Progenitor cell of endocrine pancreas (in vitro differentiated cells): ENCODE measurements at regions not wholly inside any gene's neighbourhood (a gene's known extent, or its start where the extent isn't known, plus 50 kb on each side); places are given as distances from the start of the nearest gene placed in this dataset.

Experiments
- DNase-seq: peaks from one replicate; pipeline ENCODE4 v3.0.0; 2021; ENCODE audit warnings: low spot score; ENCODE audit not compliant: unreplicated experiment
- H3K27ac Mint-ChIP-seq: 2 replicates; pipeline ENCODE4 v1.8.0; 2021; ENCODE audit warnings: mild to moderate bottlenecking, moderate library complexity, mixed read lengths
- H3K27me3 Mint-ChIP-seq: 2 replicates; pipeline ENCODE4 v1.8.0; 2021; ENCODE audit warnings: mixed read lengths
- H3K36me3 Mint-ChIP-seq: 2 replicates; pipeline ENCODE4 v1.8.0; 2022; ENCODE audit warnings: mixed read lengths; ENCODE audit not compliant: insufficient read depth
- H3K4me1 Mint-ChIP-seq: 2 replicates; pipeline ENCODE4 v1.8.0; 2021; ENCODE audit warnings: low read depth, mixed read lengths
- H3K4me3 Mint-ChIP-seq: 2 replicates; pipeline ENCODE4 v1.8.0; 2021; ENCODE audit warnings: low read depth, mild to moderate bottlenecking, moderate library complexity, mixed read lengths
- H3K9me3 Mint-ChIP-seq: 2 replicates; pipeline ENCODE4 v1.8.0; 2021; ENCODE audit warnings: low read depth, mixed read lengths
- TF ChIP-seq, protein P1 (sequence below): fragments of 200-600 bp; sonication (generic); IDR thresholded peaks from one replicate; pipeline ENCODE4 v1.5.0; 2021; ENCODE audit warnings: antibody characterized with exemption, mild to moderate bottlenecking; ENCODE audit not compliant: unreplicated experiment

DNA sequence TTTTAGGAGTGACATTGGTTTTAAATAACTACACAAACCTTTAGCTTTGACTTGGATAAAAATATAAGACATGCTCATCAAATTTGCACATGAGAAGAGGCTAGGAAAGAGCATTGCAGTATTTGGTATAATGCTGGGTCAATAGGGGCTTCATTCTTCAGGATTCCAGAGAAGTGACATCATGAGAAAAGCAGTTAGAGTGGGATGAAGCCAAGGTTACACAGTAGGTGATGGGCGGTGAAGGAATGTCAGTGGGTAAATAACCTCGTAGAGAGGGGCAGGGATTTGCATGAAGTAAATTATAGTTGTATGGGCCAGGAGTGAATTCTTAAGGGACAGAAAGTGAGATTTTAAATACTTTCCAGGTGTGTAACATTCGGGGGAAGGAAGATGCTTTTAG lies 216.2 kb downstream of the RFPL4B start:
- TF ChIP-seq, protein P1, sequence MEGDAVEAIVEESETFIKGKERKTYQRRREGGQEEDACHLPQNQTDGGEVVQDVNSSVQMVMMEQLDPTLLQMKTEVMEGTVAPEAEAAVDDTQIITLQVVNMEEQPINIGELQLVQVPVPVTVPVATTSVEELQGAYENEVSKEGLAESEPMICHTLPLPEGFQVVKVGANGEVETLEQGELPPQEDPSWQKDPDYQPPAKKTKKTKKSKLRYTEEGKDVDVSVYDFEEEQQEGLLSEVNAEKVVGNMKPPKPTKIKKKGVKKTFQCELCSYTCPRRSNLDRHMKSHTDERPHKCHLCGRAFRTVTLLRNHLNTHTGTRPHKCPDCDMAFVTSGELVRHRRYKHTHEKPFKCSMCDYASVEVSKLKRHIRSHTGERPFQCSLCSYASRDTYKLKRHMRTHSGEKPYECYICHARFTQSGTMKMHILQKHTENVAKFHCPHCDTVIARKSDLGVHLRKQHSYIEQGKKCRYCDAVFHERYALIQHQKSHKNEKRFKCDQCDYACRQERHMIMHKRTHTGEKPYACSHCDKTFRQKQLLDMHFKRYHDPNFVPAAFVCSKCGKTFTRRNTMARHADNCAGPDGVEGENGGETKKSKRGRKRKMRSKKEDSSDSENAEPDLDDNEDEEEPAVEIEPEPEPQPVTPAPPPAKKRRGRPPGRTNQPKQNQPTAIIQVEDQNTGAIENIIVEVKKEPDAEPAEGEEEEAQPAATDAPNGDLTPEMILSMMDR: no peak
- H3K4me3 Mint-ChIP-seq: no peak overlapping the region
- no peaks in the 10 kb centered on the region for H3K9me3 Mint-ChIP-seq
- peaks cover 17% of the 10 kb centered on the region for H3K4me1 Mint-ChIP-seq
- peak overlapping the region; percentile 97 for H3K27ac Mint-ChIP-seq
- H3K36me3 Mint-ChIP-seq: no peaks in the 10 kb centered on the region
- no peaks in the 10 kb centered on the region for H3K27me3 Mint-ChIP-seq
- DNase-seq: no peak

DNA sequence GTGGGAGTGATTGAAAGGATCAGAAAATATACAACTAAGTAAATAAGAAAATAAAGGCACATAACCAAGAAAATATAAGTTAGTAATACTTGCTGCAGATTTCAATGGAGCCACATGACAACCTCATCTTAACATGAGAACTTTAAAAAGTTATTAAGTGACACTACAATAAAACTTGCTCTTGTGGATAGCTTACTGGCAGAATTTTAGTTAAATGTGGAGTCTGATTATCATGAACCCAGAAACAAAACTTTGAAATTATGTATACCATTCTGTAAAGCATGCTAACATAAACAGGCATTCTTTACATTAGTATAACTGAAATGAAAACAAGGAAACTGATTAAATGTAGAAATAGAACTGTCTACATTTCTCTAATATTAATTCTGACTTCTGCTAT lies 220.9 kb downstream of the RFPL4B start:
- H3K27me3 Mint-ChIP-seq: no peaks in the 10 kb centered on the region
- no peak overlapping the region for H3K27ac Mint-ChIP-seq
- H3K4me3 Mint-ChIP-seq: no peak overlapping the region
- peaks cover 20% of the 10 kb centered on the region for H3K4me1 Mint-ChIP-seq
- no peaks in the 10 kb centered on the region for H3K36me3 Mint-ChIP-seq
- TF ChIP-seq, protein P1: no peak
- H3K9me3 Mint-ChIP-seq: no peaks in the 10 kb centered on the region
- no peak for DNase-seq

DNA sequence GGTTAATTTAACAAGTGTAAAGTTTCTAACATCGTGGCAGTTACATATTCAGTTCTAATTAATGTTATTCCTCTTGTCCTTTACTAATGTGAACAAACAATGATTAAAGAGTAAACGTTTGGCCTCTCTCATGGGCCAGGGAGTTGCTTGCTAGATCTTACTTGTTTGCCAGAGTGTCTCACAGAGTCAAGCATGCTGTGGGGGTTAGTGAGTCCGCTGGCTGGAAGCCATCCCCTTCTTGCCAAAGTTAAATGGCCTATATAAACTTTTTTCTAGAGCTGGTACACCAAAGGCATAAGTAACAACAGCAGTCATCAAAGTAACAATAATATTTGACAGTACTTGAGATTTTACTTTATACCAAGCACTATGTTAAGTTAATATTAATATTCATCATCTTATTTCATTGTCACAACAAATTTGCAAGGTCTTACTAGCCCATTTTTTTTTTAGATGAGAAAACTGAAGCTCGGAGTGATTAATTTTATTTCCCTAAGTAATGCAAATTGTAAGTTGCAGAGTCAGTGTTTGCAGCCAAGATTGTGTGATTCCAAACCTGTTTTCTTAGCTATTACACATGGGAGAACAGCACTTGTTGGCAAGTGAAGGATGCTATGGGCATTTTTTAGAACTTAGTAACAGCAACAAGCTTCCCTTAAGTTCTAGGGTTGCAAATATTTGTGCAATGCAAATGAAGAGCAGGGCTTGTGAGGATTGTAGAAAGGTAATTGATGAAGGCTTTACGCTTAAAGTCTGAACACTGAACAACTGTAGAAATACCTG lies 224.5 kb downstream of the RFPL4B start:
- H3K27me3 Mint-ChIP-seq: no peaks in the 10 kb centered on the region
- no peak overlapping the region for H3K4me3 Mint-ChIP-seq
- TF ChIP-seq, protein P1: no peak
- H3K27ac Mint-ChIP-seq: no peak overlapping the region
- DNase-seq: no peak
- no peaks in the 10 kb centered on the region for H3K9me3 Mint-ChIP-seq
- H3K4me1 Mint-ChIP-seq: peaks cover 9% of the 10 kb centered on the region
- H3K36me3 Mint-ChIP-seq: no peaks in the 10 kb centered on the region

DNA sequence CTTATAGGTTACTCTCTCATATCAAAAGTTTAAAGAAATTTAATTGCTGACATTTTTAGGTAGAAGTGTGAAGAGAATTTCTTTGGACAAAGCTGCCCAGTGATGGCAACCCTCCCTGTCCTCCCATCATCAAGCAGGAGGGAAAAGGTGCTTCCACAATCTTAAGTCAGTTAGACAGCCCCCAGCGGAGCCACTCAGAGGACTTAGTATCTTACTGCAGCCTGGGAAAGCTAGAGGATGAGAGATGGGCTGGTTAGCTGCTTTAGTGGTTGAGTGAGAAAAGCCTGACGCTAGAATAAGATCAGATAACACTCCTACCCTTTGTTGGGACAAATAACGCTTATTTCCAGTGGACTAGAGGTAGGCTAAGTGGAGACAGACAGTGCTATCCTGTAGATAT lies 227.1 kb downstream of the RFPL4B start:
- TF ChIP-seq, protein P1: no peak
- Mint-ChIP-seq H3K27me3 (no peaks in the 10 kb centered on the region), H3K36me3 (no peaks in the 10 kb centered on the region), H3K4me3 (no peak overlapping the region), H3K9me3 (no peaks in the 10 kb centered on the region), H3K4me1 (peaks cover 9% of the 10 kb centered on the region), H3K27ac (no peak overlapping the region)
- DNase-seq: no peak

DNA sequence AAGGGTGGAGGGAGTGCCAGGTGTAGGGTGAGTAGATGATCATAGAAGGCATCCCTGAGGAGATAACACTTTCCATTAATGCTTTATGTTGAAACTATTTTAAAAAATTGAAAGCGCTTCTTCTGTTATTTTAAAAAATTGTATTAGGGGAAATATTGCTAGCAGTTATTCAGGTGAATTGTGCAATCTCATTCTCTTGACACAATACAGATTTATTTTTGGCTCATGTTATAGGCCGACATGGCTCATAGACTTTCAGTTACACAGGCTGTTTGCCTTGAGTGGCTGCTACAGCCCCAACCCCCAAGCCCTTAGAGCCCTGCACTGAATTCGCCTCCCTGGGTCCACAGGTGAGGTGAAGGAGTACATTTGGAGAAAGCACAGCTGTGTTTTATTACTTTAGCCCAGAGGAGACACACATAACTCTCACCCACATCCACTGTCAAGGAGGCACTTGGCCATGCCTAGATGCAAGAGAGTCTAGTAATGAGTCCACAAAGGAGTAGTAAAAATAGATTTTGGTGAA lies 228.2 kb downstream of the RFPL4B start:
- Mint-ChIP-seq H3K27ac (no peak overlapping the region), H3K4me3 (no peak overlapping the region), H3K9me3 (no peaks in the 10 kb centered on the region), H3K36me3 (no peaks in the 10 kb centered on the region), H3K4me1 (peaks cover 9% of the 10 kb centered on the region), H3K27me3 (no peaks in the 10 kb centered on the region)
- no peak for DNase-seq
- TF ChIP-seq, protein P1: no peak
